SK-N-SH (cell line): ENCODE measurements at regions not wholly inside any gene's neighbourhood (a gene's known extent, or its start where the extent isn't known, plus 50 kb on each side); places are given as distances from the start of the nearest gene placed in this dataset.

Source experiments
- CTCF ChIA-PET: fragments of 300-600, 350-600 bp; formaldehyde crosslinking; extraction: SDS; loops from one replicate; lab custom pipeline; 2021; lab: Yijun Ruan, JAX
- POLR2A ChIA-PET: fragments of 350-600 bp; sonication (Branson Sonifier 250); formaldehyde crosslinking; extraction: SDS; loops from one replicate; lab custom pipeline; 2020; ENCODE audit warnings: antibody characterized with exemption, inconsistent platforms; lab: Yijun Ruan, JAX
- DNase-seq: peaks from one replicate; pipeline ENCODE4 v3.0.0; 2012
- H2AFZ ChIP-seq: fragments of 200-600 bp; sonication (generic); 2 replicates; pipeline ENCODE4 v1.8.1; 2016; ENCODE audit warnings: antibody characterized with exemption, mild to moderate bottlenecking, low read depth
- H3F3A ChIP-seq: fragments of 200-600 bp; sonication (generic); replicated peaks from 2 replicates; pipeline ENCODE3; 2016; ENCODE audit warnings: antibody characterized with exemption, mild to moderate bottlenecking; ENCODE audit not compliant: insufficient read depth
- H3K27ac ChIP-seq, 2 experiments: fragments of 200-500 bp in 1 of 2; fragments of 200-600 bp in 1 of 2; sonication (Bioruptor generic) in 1 of 2; sonication (generic), shearing (Covaris generic) in 1 of 2; 2 replicates each; pipeline versions ENCODE4 v1.5.1 to v1.6.1; 2014 to 2016; ENCODE audit warnings: low read depth in 2 of 2, inconsistent platforms in 1 of 2, low read length in 1 of 2, mild to moderate bottlenecking in 1 of 2, mixed read lengths in 1 of 2
- H3K27me3 ChIP-seq: fragments of 200-600 bp; sonication (generic), shearing (Covaris generic); 2 replicates; pipeline ENCODE4 v1.6.1; 2016; ENCODE audit warnings: mixed run types; ENCODE audit not compliant: insufficient read depth
- H3K36me3 ChIP-seq, 2 experiments: fragments of 200-500 bp in 1 of 2; fragments of 200-600 bp in 1 of 2; sonication (Bioruptor generic) in 1 of 2; sonication (generic) in 1 of 2; replicated peaks in 1 of 2; 2 replicates each; pipeline versions ENCODE3 to v1.5.1; 2014 to 2016; ENCODE audit warnings: low read length in 1 of 2, mild to moderate bottlenecking in 1 of 2; ENCODE audit not compliant: insufficient read depth in 2 of 2, control insufficient read depth in 1 of 2
- H3K4me1 ChIP-seq, 2 experiments: fragments of 200-500 bp in 1 of 2; fragments of 200-600 bp in 1 of 2; sonication (Bioruptor generic) in 1 of 2; sonication (generic), shearing (Covaris generic) in 1 of 2; 2 replicates each; pipeline versions ENCODE4 v1.5.1 to v1.6.1; 2014 to 2016; ENCODE audit warnings: low read depth in 1 of 2, low read length in 1 of 2, mixed run types in 1 of 2; ENCODE audit not compliant: insufficient read depth in 2 of 2, control insufficient read depth in 1 of 2
- H3K4me2 ChIP-seq: fragments of 200-600 bp; sonication (generic), shearing (Covaris generic); 2 replicates; pipeline ENCODE4 v1.6.1; 2017; ENCODE audit warnings: mixed run types
- H3K4me3 ChIP-seq, 2 experiments: fragments of 200-500 bp in 1 of 2; fragments of 200-600 bp in 1 of 2; sonication (Bioruptor generic) in 1 of 2; sonication (generic), shearing (Covaris generic) in 1 of 2; 2 replicates each; pipeline versions ENCODE4 v1.5.1 to v1.8.1; 2014 to 2016; ENCODE audit warnings: low read depth in 2 of 2, inconsistent platforms in 1 of 2, low read length in 1 of 2, mild to moderate bottlenecking in 1 of 2, mixed read lengths in 1 of 2, moderate library complexity in 1 of 2
- H3K79me2 ChIP-seq: fragments of 200-600 bp; sonication (generic); 2 replicates; pipeline ENCODE4 v1.8.1; 2017; ENCODE audit warnings: mild to moderate bottlenecking; ENCODE audit not compliant: insufficient read depth
- H3K9ac ChIP-seq: fragments of 200-600 bp; sonication (generic); 2 replicates; pipeline ENCODE4 v1.6.1; 2017; ENCODE audit warnings: mixed run types
- H3K9me2 ChIP-seq: fragments of 200-600 bp; sonication (generic); 2 replicates; pipeline ENCODE4 v1.6.1; 2017; ENCODE audit warnings: mixed run types
- H3K9me3 ChIP-seq: fragments of 200-600 bp; sonication (generic); 2 replicates; pipeline ENCODE4 v1.6.1; 2017; ENCODE audit warnings: mixed run types, mild to moderate bottlenecking, moderate library complexity
- H4K20me1 ChIP-seq: fragments of 200-600 bp; sonication (generic); 2 replicates; pipeline ENCODE4 v1.6.1; 2017; ENCODE audit warnings: mild to moderate bottlenecking, mixed run types; ENCODE audit not compliant: insufficient read depth
- EP300 ChIP-seq, 2 experiments: IDR thresholded peaks; 2 replicates each; pipeline versions ENCODE4 v1.4.0 to v1.6.1; 2012; ENCODE audit warnings: borderline replicate concordance in 1 of 2, low read depth in 1 of 2, low read length in 1 of 2
- EZH2phosphoT487 ChIP-seq: fragments of 200-600 bp; sonication (generic); IDR thresholded peaks from 2 replicates; pipeline ENCODE4 v1.6.1; 2017; ENCODE audit warnings: low read depth, mixed run types, mild to moderate bottlenecking, antibody characterized with exemption, moderate library complexity, borderline replicate concordance
- JUND ChIP-seq: IDR thresholded peaks from 2 replicates; pipeline ENCODE4 v1.4.0; 2012
- NFIC ChIP-seq: IDR thresholded peaks from 2 replicates; pipeline ENCODE4 v1.4.0; 2012; ENCODE audit warnings: borderline replicate concordance
- RAD21 ChIP-seq: IDR thresholded peaks from 2 replicates; pipeline ENCODE4 v1.6.1; 2012; ENCODE audit warnings: mild to moderate bottlenecking, low read length
- REST ChIP-seq: IDR thresholded peaks from 2 replicates; pipeline ENCODE4 v1.6.1; 2012; ENCODE audit warnings: mild to moderate bottlenecking, low read depth, low read length, moderate library complexity
- RXRA ChIP-seq: IDR thresholded peaks from 2 replicates; pipeline ENCODE4 v1.4.0; 2012; ENCODE audit warnings: low read depth, mild to moderate bottlenecking, borderline replicate concordance
- SMC3 ChIP-seq: IDR thresholded peaks from 2 replicates; pipeline ENCODE4 v1.6.1; 2012; ENCODE audit warnings: low read depth, low read length, improper control_type of control experiment
- USF2 ChIP-seq: fragments of 150-350 bp; IDR thresholded peaks from 2 replicates; pipeline ENCODE4 v1.6.1; 2017; ENCODE audit warnings: antibody characterized with exemption, low read length, low read depth, borderline replicate concordance
- YY1 ChIP-seq: IDR thresholded peaks from 2 replicates; pipeline ENCODE4 v1.4.0; 2012; ENCODE audit warnings: low read depth, mild to moderate bottlenecking
- ZBTB33 ChIP-seq: IDR thresholded peaks from 2 replicates; pipeline ENCODE4 v1.4.0; 2012; ENCODE audit warnings: low read depth, borderline replicate concordance
- WGBS: methylation state at CpG from one replicate; pipeline ENCODE4 v1.1.6; 2017; ENCODE audit warnings: low lambda C conversion rate; 5-methylcytosine and 5-hydroxymethylcytosine counted together

DNA sequence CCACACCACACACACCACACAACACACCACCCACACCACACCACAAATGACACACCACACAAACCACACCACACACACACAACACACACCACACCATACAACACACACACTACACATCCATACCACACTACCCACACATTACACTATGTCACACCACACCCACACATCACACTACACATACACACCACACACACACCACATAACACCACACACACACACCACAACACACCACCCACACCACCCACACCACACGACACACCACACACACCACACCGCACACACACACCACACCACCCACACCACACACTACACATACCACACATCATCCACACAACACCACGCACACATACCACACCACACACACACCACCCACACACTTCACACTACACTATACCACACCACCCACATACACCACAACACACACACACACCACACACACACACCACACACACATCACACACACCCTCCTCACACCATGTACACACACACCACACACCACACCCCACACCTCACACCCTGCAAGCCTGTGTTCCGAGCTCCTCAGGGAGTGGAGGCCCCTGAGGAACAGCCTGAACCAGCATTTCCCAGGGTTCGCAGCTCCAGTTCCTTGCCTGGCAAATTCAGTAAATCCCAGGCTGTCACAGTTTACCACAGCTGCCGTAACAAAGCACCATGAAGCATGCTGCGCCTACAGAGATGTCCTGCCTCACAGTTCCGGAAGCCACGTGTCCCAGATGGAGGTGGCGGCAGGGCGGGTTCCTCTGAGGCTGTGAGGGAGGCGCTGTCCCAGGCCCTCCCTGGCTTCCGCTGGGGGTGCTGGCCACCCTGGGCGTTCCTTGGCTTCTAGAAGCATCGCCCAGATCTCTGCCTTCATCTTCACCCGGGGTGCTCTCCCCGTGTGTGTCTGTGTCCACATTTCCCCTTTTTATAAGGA is 69.8 kb upstream of the ATP5PO start:
- Histone ChIP-seq H2AFZ (no peak overlapping the region), H3K79me2 (no peaks in the 10 kb centered on the region), H3K4me1 (no peaks in the 10 kb centered on the region), H3K9me2 (no peaks in the 10 kb centered on the region), H3K4me2 (no peak overlapping the region), H3K36me3 (no peaks in the 10 kb centered on the region), H4K20me1 (no peaks in the 10 kb centered on the region), H3K27me3 (no peaks in the 10 kb centered on the region), H3K9ac (no peak overlapping the region), H3F3A (no peaks in the 10 kb centered on the region), H3K9me3 (no peaks in the 10 kb centered on the region), H3K4me3 (no peak overlapping the region), H3K27ac (no peak overlapping the region)
- ChIA-PET CTCF (no interaction called here), POLR2A (no interaction called here)
- TF ChIP-seq EP300 (IDR thresholded peaks at IDR 0.05; ENCODE audit: borderline replicate concordance in 1 of 2, low read depth in 1 of 2, low read length in 1 of 2): no peak
- TF ChIP-seq REST: no peak
- no peak for TF ChIP-seq YY1
- no peak for TF ChIP-seq RXRA
- no peak for TF ChIP-seq EZH2phosphoT487
- TF ChIP-seq NFIC: no peak
- TF ChIP-seq RAD21: no peak
- no peak for TF ChIP-seq USF2
- no peak for TF ChIP-seq JUND
- no peak for TF ChIP-seq SMC3
- TF ChIP-seq ZBTB33: no peak
- WGBS: 70% methylated on average over 10 of the region's 17 CpGs
- DNase-seq: no peak
